C1 segment of cervical spinal cord (tissue), 14 donors: ENCODE measurements at regions not wholly inside any gene's neighbourhood (a gene's known extent, or its start where the extent isn't known, plus 50 kb on each side); places are given as distances from the start of the nearest gene placed in this dataset.

Experiments
- DNase-seq, 14 donors: peaks; one replicate each; lab custom pipeline; 2025; lab: John Stamatoyannopoulos, UW

DNA sequence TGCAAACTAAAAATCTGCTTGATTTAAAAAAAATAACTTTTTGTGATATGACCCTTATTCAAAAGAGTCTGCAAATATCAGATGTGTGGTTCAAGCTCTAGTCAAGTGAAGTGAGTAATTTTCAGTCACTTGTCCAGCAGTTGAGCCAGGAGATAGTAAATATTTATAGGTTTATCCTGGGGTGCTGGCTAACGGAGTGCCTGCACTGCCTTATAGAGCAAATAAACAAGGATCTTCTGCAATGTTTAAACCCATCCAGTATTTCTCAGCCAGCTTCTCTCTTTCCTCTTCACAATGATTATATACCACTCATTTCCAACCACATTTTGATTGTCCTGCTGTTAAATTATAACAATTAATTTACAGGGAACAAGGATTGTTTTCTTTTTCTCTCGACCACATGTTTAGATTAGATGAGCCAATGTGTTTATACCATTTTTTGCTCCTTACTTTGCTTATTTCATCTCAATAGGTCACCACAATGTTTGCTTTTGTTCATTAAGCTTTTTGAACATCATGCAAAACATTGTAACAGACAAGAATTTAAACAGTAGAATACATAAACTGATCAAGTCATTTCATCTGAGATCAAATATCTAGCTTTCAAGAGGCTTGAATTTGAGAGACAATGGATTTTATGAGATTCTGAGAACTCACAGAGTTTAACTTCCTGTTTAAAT lies 60.3 kb upstream of the GREM2 start:
- DNase-seq: no peak

DNA sequence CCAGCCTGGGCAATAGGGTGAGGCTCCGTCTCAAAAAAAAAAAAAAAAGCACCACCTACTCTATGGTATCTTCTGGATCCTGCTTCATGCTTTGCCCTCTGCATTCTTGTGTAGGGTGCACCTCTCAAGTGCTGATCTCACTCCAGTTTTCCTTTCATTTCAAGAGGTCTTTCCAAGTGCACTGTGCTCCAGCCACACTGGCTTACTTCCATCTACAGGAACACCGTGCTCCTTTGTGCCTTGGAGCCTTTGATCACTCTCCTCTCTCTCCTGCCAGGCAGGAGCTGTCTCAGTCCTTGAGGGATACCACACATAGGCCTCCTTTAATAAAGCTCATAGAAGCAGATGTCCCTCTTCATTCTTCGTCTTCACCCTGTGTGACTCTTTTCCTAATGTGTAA lies 55.4 kb upstream of the GREM2 start:
- no peak for DNase-seq

DNA sequence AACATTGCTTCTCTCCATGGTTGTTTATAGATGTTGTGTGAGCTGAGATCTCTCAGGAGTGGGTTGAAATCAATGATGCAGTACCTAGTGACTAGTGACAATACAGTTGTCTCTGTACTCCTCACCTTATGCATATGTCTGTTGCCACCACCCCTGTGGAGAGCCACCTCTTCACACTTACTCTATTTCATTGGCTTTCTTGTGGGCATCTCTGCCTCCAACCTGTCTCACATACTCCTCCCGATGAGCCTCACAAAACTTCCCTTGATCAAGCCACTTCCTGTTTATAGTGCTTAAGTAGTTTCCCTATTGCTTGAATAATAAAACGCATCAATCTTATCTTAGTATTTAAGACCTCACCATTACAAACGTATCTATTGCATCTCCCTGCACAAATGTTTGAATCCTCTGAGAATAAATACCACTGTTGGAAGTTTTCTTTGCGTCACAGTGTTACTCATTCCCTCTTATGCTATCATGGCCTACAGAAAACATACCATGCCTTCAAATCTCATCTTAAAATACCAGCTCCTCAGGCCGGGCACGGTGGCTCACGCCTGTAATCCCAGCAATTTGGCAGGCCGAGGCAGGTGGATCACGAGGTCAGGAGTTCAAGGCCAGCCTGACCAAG lies 54.7 kb upstream of the GREM2 start:
- DNase-seq: no peak

DNA sequence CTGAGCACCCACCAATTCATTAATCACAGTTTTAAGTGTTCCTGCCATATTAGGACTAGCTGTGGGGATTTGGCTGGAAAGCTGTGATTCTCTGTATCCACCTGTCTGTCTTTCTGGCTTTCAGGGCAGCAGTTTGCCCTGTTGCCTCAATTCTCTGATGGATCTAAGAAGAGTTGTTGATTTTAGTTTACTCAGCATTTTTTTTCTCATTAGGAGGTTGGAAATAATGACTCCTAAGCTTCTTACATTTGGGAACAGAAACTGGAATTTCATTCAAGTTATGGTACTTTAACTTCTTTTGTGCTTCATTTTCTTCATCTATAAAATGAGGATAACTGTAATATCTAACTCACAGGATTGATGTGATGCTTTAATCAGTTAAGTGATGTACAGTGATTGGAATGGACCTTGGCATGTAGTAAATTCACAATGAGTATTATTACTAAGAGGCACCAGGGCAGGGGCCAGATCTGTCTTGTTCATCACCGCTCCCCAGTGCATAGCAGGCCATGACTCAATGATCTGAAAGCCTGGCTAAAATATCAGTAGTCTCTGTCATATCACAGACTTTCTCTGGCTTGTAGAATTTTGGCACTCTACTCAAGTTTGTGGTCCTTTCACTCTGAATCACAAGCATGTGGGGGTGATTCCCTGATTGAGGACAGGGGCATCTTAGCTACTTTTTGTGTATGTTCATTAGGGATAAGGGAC lies 51.4 kb upstream of the GREM2 start:
- DNase-seq: no peak
